ENCODE measurements at regions not wholly inside any gene's neighbourhood (a gene's known extent, or its start where the extent isn't known, plus 50 kb on each side); places are given as distances from the start of the nearest gene placed in this dataset.

DNA sequence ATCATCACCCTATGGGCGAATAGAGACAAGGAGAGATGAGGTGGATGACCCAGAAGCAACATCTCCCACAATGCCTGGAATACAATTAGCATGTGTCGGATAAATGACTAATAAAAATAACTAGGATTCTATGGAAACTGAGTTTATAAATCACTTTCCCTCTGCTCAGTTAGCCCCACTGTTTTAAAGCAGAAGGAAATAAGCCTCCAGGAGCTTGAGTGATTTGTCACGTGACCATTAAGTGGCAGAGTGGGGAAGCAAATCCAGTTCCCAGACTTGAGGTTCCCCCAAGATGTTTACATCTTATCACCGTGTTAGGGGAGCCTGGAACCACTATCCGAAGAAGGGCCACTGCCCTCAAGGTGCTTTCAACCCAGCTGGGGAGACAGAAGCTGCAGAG, 136.5 kb upstream of the CCND2 start:
- TF ChIP-seq ZNF2 (tag by site-specific recombination; IDR thresholded peaks at IDR 0.05) (no peak), ZNF585B (tag by site-specific recombination; IDR thresholded peaks at IDR 0.05) (no peak), ZEB2 (tag by site-specific recombination; IDR thresholded peaks at IDR 0.05) (no peak), ZNF529 (tag by site-specific recombination; IDR thresholded peaks at IDR 0.05; ENCODE audit: insufficient replicate concordance) (no peak), ZFP3 (tag by site-specific recombination; IDR thresholded peaks at IDR 0.05; ENCODE audit: low read depth) (no peak)
- TF ChIP-seq, protein P1, sequence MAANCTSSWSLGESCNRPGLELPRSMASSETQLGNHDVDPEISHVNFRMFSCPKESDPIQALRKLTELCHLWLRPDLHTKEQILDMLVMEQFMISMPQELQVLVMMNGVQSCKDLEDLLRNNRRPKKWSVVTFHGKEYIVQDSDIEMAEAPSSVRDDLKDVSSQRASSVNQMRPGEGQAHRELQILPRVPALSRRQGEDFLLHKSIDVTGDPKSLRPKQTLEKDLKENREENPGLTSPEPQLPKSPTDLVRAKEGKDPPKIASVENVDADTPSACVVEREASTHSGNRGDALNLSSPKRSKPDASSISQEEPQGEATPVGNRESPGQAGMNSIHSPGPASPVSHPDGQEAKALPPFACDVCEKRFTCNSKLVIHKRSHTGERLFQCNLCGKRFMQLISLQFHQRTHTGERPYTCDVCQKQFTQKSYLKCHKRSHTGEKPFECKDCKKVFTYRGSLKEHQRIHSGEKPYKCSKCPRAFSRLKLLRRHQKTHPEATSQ (tag by site-specific recombination; IDR thresholded peaks at IDR 0.05): no peak
- TF ChIP-seq, protein P2, sequence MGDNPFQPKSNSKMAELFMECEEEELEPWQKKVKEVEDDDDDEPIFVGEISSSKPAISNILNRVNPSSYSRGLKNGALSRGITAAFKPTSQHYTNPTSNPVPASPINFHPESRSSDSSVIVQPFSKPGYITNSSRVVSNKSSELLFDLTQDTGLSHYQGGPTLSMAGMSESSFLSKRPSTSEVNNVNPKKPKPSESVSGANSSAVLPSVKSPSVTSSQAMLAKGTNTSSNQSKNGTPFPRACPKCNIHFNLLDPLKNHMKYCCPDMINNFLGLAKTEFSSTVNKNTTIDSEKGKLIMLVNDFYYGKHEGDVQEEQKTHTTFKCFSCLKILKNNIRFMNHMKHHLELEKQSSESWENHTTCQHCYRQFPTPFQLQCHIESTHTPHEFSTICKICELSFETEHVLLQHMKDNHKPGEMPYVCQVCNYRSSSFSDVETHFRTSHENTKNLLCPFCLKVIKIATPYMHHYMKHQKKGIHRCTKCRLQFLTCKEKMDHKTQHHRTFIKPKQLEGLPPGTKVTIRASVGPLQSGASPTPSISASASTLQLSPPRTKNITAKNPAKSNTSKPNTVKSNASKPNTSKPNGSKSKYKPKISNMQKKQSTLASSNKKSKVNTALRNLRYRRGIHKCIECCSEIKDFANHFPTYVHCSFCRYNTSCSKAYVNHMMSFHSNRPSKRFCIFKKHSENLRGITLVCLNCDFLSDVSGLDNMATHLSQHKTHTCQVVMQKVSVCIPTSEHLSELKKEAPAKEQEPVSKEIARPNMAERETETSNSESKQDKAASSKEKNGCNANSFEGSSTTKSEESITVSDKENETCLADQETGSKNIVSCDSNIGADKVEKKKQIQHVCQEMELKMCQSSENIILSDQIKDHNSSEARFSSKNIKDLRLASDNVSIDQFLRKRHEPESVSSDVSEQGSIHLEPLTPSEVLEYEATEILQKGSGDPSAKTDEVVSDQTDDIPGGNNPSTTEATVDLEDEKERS (tag by site-specific recombination; IDR thresholded peaks at IDR 0.05): no peak
- TF ChIP-seq, protein P3, sequence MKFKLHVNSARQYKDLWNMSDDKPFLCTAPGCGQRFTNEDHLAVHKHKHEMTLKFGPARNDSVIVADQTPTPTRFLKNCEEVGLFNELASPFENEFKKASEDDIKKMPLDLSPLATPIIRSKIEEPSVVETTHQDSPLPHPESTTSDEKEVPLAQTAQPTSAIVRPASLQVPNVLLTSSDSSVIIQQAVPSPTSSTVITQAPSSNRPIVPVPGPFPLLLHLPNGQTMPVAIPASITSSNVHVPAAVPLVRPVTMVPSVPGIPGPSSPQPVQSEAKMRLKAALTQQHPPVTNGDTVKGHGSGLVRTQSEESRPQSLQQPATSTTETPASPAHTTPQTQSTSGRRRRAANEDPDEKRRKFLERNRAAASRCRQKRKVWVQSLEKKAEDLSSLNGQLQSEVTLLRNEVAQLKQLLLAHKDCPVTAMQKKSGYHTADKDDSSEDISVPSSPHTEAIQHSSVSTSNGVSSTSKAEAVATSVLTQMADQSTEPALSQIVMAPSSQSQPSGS (tag by site-specific recombination; IDR thresholded peaks at IDR 0.05; ENCODE audit: low read depth): no peak
- ChIA-PET POLR2A (no interaction called here), CTCF (interaction anchor here (1.7 kb wide), 1 partner anchor 30 kb away, joined by 4 read pairs; no protein-coding TSS in a partner anchor)
- Histone ChIP-seq H3K9me3 (ENCODE audit: control insufficient read depth, insufficient read depth, low read depth, low read length) (no peaks in the 10 kb centered on the region), H3K36me3 (ENCODE audit: control insufficient read depth in 2 of 2, insufficient read depth in 1 of 2, low read length in 2 of 2) (no peaks in the 10 kb centered on the region), H3K4me1 (ENCODE audit: control insufficient read depth, insufficient read depth, low read length) (no peaks in the 10 kb centered on the region), H3K4me3 (ENCODE audit: low read depth, low read length) (no peak overlapping the region), H3K27ac (ENCODE audit: extremely low read depth, low read depth, low read length) (no peak overlapping the region)

DNA sequence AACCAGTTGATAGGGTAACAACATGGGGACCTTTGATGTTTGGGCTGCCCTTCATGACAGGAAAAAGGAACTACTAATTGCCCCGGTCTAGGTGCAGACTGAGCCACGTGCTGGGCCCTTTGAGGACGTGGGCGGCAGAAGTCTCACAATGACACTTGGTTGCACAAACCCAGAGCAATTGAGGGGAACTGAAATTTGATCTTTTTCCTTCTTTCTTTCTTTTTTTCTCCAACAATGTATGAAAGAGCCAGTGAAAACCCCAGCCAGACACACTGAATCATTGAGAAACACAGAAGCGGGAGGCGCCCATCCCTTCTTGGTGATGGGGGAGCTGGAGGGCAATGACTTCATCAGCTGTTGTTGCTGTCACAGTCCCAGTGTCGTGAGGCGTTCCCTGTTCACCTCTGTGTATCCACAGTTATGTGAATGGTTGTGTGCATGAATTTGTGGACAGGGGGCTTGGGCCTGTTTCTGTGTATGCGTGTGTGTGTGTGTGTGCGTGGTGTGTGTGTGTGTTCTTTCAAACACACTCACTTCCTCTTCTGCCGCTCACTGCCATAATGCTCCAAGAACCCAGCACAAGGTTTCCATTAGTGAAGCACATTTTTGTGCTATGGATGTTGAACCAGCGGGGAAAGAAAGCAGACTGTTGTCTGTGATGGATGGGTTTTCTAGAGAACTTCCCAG, 137.5 kb upstream of the CCND2 start:
- POLR2A ChIA-PET: no interaction called here
- Histone ChIP-seq H3K4me3 (ENCODE audit: low read depth, low read length) (no peak overlapping the region), H3K36me3 (ENCODE audit: control insufficient read depth in 2 of 2, insufficient read depth in 1 of 2, low read length in 2 of 2) (no peaks in the 10 kb centered on the region), H3K9me3 (ENCODE audit: control insufficient read depth, insufficient read depth, low read depth, low read length) (no peaks in the 10 kb centered on the region), H3K4me1 (ENCODE audit: control insufficient read depth, insufficient read depth, low read length) (no peaks in the 10 kb centered on the region), H3K27ac (ENCODE audit: extremely low read depth, low read depth, low read length) (no peak overlapping the region)
- CTCF ChIA-PET: interaction anchor here (0.7 to 1.7 kb wide), 2 partner anchors 10 to 29 kb away, joined by 4 to 6 read pairs; no protein-coding TSS in a partner anchor
- TF ChIP-seq ZNF214 (tag by site-specific recombination; IDR thresholded peaks at IDR 0.05; ENCODE audit: borderline replicate concordance): no peak
- no peak for TF ChIP-seq GFI1B (tag by site-specific recombination; IDR thresholded peaks at IDR 0.05)
- no peak for TF ChIP-seq ZNF274 (IDR thresholded peaks at IDR 0.05; ENCODE audit: low read length)
- no peak for TF ChIP-seq ZNF274 (tag by site-specific recombination; IDR thresholded peaks at IDR 0.05; ENCODE audit: borderline replicate concordance)
- TF ChIP-seq, protein P4, sequence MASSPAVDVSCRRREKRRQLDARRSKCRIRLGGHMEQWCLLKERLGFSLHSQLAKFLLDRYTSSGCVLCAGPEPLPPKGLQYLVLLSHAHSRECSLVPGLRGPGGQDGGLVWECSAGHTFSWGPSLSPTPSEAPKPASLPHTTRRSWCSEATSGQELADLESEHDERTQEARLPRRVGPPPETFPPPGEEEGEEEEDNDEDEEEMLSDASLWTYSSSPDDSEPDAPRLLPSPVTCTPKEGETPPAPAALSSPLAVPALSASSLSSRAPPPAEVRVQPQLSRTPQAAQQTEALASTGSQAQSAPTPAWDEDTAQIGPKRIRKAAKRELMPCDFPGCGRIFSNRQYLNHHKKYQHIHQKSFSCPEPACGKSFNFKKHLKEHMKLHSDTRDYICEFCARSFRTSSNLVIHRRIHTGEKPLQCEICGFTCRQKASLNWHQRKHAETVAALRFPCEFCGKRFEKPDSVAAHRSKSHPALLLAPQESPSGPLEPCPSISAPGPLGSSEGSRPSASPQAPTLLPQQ (tag by site-specific recombination; IDR thresholded peaks at IDR 0.05): no peak
- TF ChIP-seq, protein P5, sequence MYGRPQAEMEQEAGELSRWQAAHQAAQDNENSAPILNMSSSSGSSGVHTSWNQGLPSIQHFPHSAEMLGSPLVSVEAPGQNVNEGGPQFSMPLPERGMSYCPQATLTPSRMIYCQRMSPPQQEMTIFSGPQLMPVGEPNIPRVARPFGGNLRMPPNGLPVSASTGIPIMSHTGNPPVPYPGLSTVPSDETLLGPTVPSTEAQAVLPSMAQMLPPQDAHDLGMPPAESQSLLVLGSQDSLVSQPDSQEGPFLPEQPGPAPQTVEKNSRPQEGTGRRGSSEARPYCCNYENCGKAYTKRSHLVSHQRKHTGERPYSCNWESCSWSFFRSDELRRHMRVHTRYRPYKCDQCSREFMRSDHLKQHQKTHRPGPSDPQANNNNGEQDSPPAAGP (tag by site-specific recombination; IDR thresholded peaks at IDR 0.05): no peak
- no peak for TF ChIP-seq ZNF561 (tag by site-specific recombination; IDR thresholded peaks at IDR 0.05; ENCODE audit: borderline replicate concordance)
- TF ChIP-seq ZBTB8A (tag by site-specific recombination; IDR thresholded peaks at IDR 0.05): no peak
- no peak for TF ChIP-seq YY2 (tag by site-specific recombination; IDR thresholded peaks at IDR 0.05)
- TF ChIP-seq GLI2 (tag by site-specific recombination; IDR thresholded peaks at IDR 0.05; ENCODE audit: borderline replicate concordance, low read depth): no peak
- no peak for TF ChIP-seq ZNF843 (tag by site-specific recombination; IDR thresholded peaks at IDR 0.05)
- TF ChIP-seq IKZF3 (tag by site-specific recombination; IDR thresholded peaks at IDR 0.05): no peak
- TF ChIP-seq ZFP69B (tag by site-specific recombination; IDR thresholded peaks at IDR 0.05): no peak
